ENCODE measurements at regions not wholly inside any gene's neighbourhood (a gene's known extent, or its start where the extent isn't known, plus 50 kb on each side); places are given as distances from the start of the nearest gene placed in this dataset.

GRCh38 chr2:181114021-181114420 lies 133.6 kb downstream of the UBE2E3 start:
- DNase-seq (ENCODE audit: extremely low spot score, insufficient read length, low read depth) (no peak), FAIRE-seq (no peak)

DNA sequence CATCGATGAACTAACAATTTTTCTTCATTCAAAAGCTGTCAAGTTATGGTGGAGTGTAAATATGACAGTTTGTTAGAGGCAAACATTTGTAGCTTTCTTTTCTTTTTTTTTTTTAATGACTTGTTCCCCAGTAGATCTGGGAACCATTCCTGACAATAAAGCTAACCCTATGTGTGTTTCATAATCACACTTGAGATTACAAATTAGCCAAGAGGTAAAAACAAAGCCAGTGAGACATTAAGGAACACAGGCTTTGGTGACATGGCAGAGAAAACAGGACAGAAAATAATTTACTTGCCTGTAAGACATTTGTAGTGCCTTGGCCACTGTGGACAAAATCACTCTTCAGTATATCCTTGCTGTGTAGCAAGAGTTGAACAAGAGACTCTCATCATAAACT lies 135.9 kb downstream of the UBE2E3 start:
- FAIRE-seq (peak; percentile 15), DNase-seq (ENCODE audit: extremely low spot score, insufficient read length, low read depth) (no peak)

DNA sequence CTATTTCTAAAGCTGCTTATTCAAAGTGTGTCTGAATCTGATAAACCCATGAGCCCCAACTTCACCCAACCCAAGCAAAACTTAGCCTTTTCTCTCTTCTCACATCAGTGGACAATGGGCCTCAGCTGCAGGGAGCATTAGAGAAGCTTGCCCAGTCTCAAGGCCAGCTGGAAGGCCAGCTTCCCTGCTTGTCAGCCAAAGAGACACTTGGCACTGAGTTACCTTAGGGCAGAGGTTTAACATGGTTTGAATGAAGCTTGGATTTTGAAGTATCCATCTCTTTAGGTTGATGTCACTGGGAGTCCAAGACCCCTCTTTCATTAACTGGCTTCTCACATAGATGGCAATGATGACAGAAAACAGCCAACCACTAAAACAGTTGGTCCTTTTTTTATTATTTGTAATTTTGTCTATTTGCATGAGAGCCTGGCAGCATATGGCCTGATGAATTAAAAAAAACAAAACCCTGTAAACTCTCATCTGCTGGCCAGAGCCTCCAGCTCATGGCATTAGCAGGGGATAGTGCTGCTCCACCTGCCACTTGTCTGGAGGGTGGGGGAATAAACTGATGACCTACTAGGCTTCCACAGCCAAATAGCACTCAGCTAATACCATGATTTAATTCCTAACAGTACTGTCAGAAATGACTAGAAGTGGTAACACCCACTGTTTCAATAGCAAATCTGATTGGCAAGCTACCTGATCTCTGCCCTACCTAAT lies 137.0 kb downstream of the UBE2E3 start:
- FAIRE-seq (no peak), DNase-seq (ENCODE audit: extremely low spot score, insufficient read length, low read depth) (no peak)

GRCh38 chr2:181120625-181121024 lies 140.2 kb downstream of the UBE2E3 start:
- FAIRE-seq = no peak
- no peak for DNase-seq (ENCODE audit: extremely low spot score, insufficient read length, low read depth)

DNA sequence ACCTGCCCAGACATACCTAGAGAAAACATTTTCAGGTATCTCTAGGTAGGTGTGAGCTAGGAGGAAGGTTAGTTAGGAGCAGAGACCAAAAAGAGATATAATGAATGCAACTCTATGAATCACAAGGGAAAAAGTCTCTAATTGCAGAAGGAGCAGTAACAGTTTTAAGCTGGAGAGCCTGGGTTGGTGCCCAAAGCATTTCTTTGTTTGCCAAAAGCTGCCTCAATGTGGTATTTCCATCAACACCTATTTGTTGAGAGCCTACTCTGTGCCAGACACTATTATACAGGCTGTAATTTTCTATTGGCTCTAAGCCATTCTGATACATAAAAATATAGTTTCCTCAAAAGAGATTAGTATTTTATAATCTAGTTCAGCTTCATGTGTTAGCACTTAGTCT lies 141.6 kb downstream of the UBE2E3 start:
- DNase-seq (ENCODE audit: extremely low spot score, insufficient read length, low read depth) (no peak), FAIRE-seq (no peak)

DNA sequence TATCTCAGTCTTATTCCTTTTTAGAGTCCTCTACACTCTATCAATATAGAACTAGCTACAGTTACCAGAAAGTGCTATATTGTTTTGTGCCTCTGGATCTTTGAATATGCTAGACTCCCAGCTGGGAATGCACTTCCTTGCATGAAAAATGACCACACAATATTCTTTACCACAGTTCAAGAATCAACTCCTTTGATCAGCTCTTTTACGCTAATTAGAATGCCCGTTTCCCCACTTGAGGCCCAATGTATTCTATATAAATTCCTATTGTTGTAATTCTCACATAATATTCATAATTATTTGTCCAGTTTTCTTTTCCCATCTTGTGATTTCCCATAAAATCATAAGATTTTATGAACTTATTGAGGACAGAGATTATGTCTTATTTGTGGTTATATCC lies 142.2 kb downstream of the UBE2E3 start:
- FAIRE-seq (no peak), DNase-seq (ENCODE audit: extremely low spot score, insufficient read length, low read depth) (no peak)

- DNase-seq (ENCODE audit: extremely low spot score, insufficient read length, low read depth) (peak; percentile 26), FAIRE-seq (peak; percentile 98)
Measured at GRCh38 chr2:181123798-181124231, 143.4 kb downstream of the UBE2E3 start.

DNA sequence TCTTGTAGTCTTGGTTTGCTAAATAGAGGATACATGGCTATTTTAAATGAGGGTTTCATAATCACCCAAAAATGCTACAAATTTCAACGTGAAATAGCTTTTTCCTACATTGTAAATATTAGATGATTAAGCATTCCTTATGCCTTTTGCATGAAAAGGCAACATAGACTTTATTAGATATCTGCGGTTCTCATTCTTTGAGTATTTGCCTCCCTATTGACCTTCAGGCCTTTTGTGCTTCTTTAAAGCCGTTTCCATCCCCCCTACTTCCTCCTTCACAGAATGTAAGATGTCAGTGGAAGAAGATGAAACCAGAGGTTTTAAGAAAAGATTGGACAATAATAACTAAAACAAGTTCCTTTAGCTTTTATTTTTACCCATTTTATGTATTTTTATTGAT lies 144.1 kb downstream of the UBE2E3 start:
- FAIRE-seq (no peak), DNase-seq (ENCODE audit: extremely low spot score, insufficient read length, low read depth) (no peak)

DNA sequence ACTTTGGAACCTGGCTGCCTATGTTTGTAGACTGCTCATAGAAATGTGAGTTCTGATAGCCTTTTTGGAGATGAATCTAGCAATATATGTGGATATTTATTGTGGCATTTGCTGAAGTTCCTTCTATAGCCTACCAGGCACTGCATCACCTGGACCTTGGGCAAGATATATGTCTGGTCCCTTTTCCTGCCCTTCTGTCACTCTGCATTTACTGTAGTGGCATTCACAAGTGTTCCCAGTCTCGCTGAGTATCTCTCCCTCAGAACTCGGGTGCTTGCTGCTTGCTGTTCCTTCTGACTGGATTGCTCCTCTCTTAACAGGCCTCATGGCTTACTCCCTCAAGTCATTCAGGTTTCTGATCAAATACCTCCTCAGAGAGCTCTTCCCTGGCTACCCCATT lies 145.0 kb downstream of the UBE2E3 start:
- no peak for FAIRE-seq

DNA sequence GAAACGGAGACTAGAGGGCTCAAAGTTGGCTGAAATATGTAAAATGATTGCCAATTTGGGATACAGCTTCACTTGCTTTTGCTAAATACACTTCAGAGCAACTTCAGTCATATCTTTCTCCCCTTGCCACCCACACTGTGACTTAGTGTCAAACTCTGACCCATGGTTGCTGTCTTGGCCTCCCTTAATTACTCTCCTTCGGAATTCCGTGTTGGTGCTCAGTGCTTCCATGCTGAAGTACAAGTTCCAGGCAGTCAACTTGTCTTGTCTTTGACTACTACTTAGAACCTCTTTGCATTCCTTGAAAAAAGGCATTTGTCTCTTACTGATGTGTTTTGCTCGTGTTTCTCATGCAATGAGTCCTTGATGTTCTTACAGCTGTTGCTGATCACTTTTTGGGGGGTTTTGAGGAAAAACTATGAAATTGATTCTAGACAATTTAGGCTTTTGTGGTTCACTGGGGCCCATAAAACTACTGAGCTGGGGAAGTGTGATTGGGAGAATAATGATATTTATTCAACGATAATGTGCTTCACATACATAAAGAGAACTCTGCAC lies 146.0 kb downstream of the UBE2E3 start:
- FAIRE-seq = peak; percentile 5
- DNase-seq (ENCODE audit: extremely low spot score, insufficient read length, low read depth) = no peak

More for the DNA sequence above, 145.0 kb downstream of the UBE2E3 start:
- DNase-seq (ENCODE audit: extremely low spot score, insufficient read length, low read depth) = no peak

GRCh38 chr2:181128199-181128598 lies 147.8 kb downstream of the UBE2E3 start:
- DNase-seq (ENCODE audit: extremely low spot score, insufficient read length, low read depth) (no peak), FAIRE-seq (peak; percentile 82)

GRCh38 chr2:181129364-181130056 lies 149.1 kb downstream of the UBE2E3 start:
- DNase-seq (ENCODE audit: extremely low spot score, insufficient read length, low read depth) (no peak), FAIRE-seq (peak; percentile 12)

DNA sequence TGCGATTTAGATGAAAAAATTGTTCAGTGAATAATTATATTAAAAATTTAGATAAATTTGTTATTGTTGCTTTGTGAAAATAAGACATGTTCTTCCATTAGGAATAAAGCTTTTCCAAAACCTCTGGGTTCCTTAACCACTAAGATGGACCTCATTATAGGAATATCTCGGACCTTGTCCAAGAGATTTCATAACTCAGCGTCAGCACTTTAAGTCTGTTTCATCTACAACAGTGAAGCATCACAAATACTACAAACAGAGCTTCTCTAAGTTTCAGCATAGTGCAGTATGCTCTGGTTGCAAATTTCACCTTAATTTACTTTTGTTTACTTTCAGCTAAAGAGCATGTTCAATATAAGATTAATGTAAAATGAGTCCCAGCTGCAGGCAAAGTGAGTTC lies 150.3 kb downstream of the UBE2E3 start:
- DNase-seq (ENCODE audit: extremely low spot score, insufficient read length, low read depth) (no peak), FAIRE-seq (no peak)

- FAIRE-seq (no peak), DNase-seq (ENCODE audit: extremely low spot score, insufficient read length, low read depth) (no peak)
Measured at GRCh38 chr2:181131584-181131983, 151.2 kb downstream of the UBE2E3 start.

DNA sequence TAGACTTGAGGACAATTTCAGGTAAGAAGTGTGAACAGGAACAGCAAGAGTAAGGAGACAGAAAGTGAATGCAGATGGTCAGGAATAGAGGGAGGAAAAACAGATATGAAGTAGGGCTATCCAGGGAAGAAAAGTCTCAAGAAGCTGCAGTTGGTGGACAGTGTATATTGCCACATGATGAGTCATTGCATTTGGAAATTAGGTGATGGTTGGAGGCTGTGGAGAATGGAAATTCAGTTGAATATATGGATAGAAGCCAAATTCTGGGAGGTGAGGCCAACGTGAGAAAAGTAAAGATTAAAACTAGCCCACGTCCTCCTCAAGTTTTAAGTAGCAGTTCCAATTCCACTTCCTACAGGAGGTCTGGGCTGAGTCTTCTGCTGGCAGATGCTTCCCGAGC lies 158.4 kb downstream of the UBE2E3 start:
- peak; percentile 9 for FAIRE-seq
- no peak for DNase-seq (ENCODE audit: extremely low spot score, insufficient read length, low read depth)

DNA sequence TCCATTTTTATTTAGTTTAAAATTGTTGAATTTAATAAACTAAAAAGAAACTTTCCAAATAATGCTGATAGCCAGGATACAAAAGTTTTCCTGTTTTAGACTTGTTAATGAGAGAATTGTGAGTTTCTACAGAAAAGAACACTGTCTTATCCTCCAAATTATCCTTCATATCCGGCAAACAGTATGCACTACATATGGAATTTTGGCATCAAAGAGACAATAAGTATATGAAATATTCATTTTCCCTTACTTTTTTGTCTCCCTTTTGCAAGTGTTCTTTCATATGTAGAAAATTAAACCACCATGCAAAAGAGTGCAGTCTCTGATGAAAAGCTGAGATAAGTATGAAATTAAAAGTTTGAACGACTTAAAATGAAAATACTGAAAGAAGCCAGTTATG lies 159.4 kb downstream of the UBE2E3 start:
- DNase-seq (ENCODE audit: extremely low spot score, insufficient read length, low read depth) = no peak
- FAIRE-seq = no peak

GRCh38 chr2:181140414-181140813 lies 160.0 kb downstream of the UBE2E3 start:
- no peak for FAIRE-seq
- no peak for DNase-seq (ENCODE audit: extremely low spot score, insufficient read length, low read depth)

DNA sequence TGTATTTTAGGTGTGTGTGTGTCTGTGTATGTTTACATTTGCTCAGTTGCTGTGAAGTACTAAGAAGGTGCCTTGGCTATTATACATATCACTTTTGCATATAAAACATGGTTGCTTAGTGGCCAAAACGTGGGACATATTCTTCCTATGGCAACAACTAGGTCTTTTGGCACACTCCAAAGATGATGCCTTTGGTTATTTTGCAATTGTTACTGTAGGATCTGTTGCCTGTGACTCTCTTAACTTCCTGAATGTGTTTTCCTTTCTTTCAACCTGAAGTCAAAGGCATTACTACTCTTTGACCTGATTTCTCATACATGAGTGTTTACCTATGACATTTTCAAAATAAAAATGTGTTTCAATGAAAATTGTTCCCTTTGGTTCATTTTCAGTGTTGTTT lies 160.5 kb downstream of the UBE2E3 start:
- FAIRE-seq = no peak

DNA sequence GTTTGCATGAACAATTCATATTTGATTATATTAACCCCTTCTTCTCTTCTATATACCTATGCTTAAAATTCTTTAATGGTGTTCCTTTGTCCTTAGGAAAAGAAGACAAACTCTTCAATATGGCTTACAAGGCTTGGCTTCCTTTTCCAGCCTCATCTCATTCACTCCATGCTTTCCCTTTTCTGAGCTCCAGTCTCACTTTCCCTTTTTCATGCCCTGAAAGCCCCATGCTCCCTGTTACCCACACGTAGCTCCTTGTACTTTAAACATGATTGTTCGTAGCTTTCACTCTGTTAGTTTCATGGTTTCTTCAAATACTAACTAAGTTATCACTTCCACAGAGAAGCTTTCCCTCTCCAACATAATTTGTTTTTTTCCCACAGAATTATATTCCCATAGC lies 161.3 kb downstream of the UBE2E3 start:
- DNase-seq (ENCODE audit: extremely low spot score, insufficient read length, low read depth) (no peak), FAIRE-seq (no peak)

More for the DNA sequence above, 160.5 kb downstream of the UBE2E3 start:
- DNase-seq (ENCODE audit: extremely low spot score, insufficient read length, low read depth) = no peak

- FAIRE-seq (peak; percentile 46), DNase-seq (ENCODE audit: extremely low spot score, insufficient read length, low read depth) (no peak)
Measured at GRCh38 chr2:181142514-181142913, 162.1 kb downstream of the UBE2E3 start.

DNA sequence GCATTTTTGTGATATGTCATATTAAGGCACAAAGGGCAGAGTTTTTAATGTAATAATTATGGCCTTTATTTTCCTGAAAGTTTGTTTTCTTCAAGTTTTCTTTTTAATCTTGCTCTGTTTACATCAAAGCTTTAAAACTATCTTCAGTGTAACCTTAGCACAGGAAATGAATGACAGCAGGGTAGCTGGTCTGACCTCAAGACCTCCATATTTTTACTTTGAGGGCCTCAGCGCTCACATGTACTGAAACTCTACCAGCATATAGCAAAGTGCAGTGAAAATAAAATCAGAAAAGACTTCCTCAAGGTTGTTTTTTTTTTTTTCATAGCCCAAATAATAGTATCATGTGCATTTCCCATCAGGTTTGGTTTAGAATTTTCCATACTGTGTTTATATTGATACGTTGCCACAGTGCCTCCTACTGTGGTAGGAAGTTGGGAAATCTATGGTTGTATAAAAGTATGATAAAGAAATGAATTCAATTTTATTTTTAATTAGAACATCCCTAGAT lies 163.4 kb downstream of the UBE2E3 start:
- no peak for FAIRE-seq
- no peak for DNase-seq (ENCODE audit: extremely low spot score, insufficient read length, low read depth)

Data from GM18507 (cell line).